Keratinocyte (primary cell): ENCODE measurements at regions not wholly inside any gene's neighbourhood (a gene's known extent, or its start where the extent isn't known, plus 50 kb on each side); places are given as distances from the start of the nearest gene placed in this dataset.
A peak's percentile ranks its signal among the peaks of the same experiment; 100 is the strongest.

Experiments
- DNase-seq: peaks from one replicate; pipeline ENCODE4 v3.0.0-alpha.2; 2011; ENCODE audit warnings: low read depth, missing footprints, low spot score
- FAIRE-seq: peaks from 2 replicates; lab custom pipeline; 2011; peaks lifted over from hg19 to GRCh38; lab: Jason Lieb, UNC
- H2AFZ ChIP-seq: 2 replicates; pipeline ENCODE4 v1.6.0; 2012; ENCODE audit warnings: low read length, control low read depth, inconsistent platforms; ENCODE audit not compliant: control insufficient read depth
- H3K27ac ChIP-seq: 2 replicates; pipeline ENCODE4 v1.5.1; 2011; ENCODE audit warnings: low read length; ENCODE audit not compliant: control insufficient read depth, insufficient read depth
- H3K27me3 ChIP-seq: 3 replicates; pipeline ENCODE4 v1.6.0; 2011; ENCODE audit warnings: low read length; ENCODE audit not compliant: control insufficient read depth, insufficient read depth; ENCODE audit errors: extremely low read depth
- H3K36me3 ChIP-seq, 2 experiments: 2 replicates in 1 of 2; 3 replicates in 1 of 2; pipeline ENCODE4 v1.5.1; 2011; ENCODE audit warnings: low read length in 2 of 2, mild to moderate bottlenecking in 1 of 2; ENCODE audit not compliant: control insufficient read depth in 2 of 2, insufficient read depth in 2 of 2; ENCODE audit errors: extremely low read depth in 1 of 2
- H3K4me1 ChIP-seq: 3 replicates; pipeline ENCODE4 v1.5.1; 2011; ENCODE audit warnings: low read length; ENCODE audit not compliant: control insufficient read depth, insufficient read depth; ENCODE audit errors: extremely low read depth
- H3K4me2 ChIP-seq: 3 replicates; pipeline ENCODE4 v1.6.0; 2011; ENCODE audit warnings: low read depth, low read length; ENCODE audit not compliant: control insufficient read depth, insufficient read depth; ENCODE audit errors: extremely low read depth
- H3K4me3 ChIP-seq, 3 experiments: fragments of 200-600 bp in 1 of 3; sonication (generic) in 1 of 3; 2 replicates in 2 of 3; 3 replicates in 1 of 3; pipeline ENCODE4 v1.5.1; 2011 to 2016; ENCODE audit warnings: low read length in 3 of 3, mild to moderate bottlenecking in 3 of 3, control low read depth in 2 of 3, inconsistent platforms in 1 of 3, low read depth in 1 of 3, mixed read lengths in 1 of 3, mixed run types in 1 of 3, moderate library complexity in 1 of 3; ENCODE audit not compliant: control insufficient read depth in 2 of 3, insufficient read depth in 2 of 3; ENCODE audit errors: extremely low read depth in 1 of 3
- H3K79me2 ChIP-seq: 2 replicates; pipeline ENCODE4 v1.6.0; 2012; ENCODE audit warnings: low read length; ENCODE audit not compliant: control insufficient read depth, insufficient read depth
- H3K9ac ChIP-seq: 3 replicates; pipeline ENCODE4 v1.6.0; 2011; ENCODE audit warnings: low read length; ENCODE audit not compliant: control insufficient read depth, insufficient read depth; ENCODE audit errors: extremely low read depth
- H3K9me1 ChIP-seq: 3 replicates; pipeline ENCODE4 v1.6.0; 2011; ENCODE audit warnings: low read length; ENCODE audit not compliant: control insufficient read depth, insufficient read depth; ENCODE audit errors: extremely low read depth
- H3K9me3 ChIP-seq: 2 replicates; pipeline ENCODE4 v1.5.1; 2012; ENCODE audit warnings: low read depth, low read length; ENCODE audit not compliant: control insufficient read depth
- H4K20me1 ChIP-seq: 3 replicates; pipeline ENCODE4 v1.6.0; 2011; ENCODE audit warnings: low read length; ENCODE audit not compliant: control insufficient read depth, insufficient read depth; ENCODE audit errors: extremely low read depth
- CTCF ChIP-seq, 3 experiments: IDR thresholded peaks in 1 of 3; conservative IDR thresholded peaks in 1 of 3; optimal IDR thresholded peaks in 1 of 3; 2 replicates in 2 of 3; 3 replicates in 1 of 3; pipeline versions ENCODE3 to v1.5.1; 2011; ENCODE audit warnings: low read length in 3 of 3, mild to moderate bottlenecking in 3 of 3, moderate library complexity in 2 of 3, control low read depth in 1 of 3, inconsistent platforms in 1 of 3; ENCODE audit not compliant: insufficient read depth in 2 of 3; ENCODE audit errors: extremely low read depth in 1 of 3
- EZH2 ChIP-seq: IDR thresholded peaks from one replicate; pipeline ENCODE4 v1.6.1; 2012; ENCODE audit warnings: inconsistent platforms, mild to moderate bottlenecking, low read length, moderate library complexity
- dilution Hi-C: fragments of 300-500 bp; cut with MboI; formaldehyde crosslinking; loops from one replicate; pipeline ENCODE4 v1.7.0; 2020; ENCODE audit warnings: low sequenced_read_pairs; ENCODE audit not compliant: extremely low pct_ligation_motif_present

DNA sequence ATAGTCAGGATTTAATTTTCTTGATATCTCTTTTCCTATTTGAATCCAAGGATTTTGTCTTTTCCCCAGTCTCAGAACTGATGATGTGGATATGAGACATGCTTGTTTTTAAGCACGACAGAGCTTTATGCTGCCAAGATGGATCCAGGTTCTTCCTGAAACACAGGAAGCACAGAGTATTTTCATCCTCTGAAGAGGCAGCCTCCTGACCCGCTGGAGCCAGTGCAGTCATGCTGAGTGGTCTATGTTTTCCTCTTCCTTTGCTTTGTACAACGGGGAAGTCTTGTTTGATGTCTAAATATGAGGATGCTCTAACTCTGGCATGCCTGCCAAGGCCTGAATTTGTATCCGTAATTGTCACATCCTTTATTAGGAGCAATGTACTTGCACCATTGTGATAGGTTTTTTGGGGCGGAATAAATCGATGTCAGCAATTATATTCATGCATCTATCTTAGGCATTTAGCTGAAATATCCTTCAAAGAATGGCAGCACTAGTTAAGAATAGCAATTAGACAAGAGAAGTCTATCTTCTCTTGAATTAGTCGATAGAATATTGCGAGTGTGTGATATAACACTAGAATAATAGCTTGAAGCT is 407.1 kb upstream of the JAG1 start:
- H3K27me3 ChIP-seq, result no peaks in the 10 kb centered on the region
- no peaks in the 10 kb centered on the region for H3K9me1 ChIP-seq
- DNase-seq (no peak), FAIRE-seq (peak; percentile 34)
- no peak overlapping the region for H2AFZ ChIP-seq
- no peak overlapping the region for H3K4me3 ChIP-seq
- no peaks in the 10 kb centered on the region for H3K79me2 ChIP-seq
- TF ChIP-seq EZH2 (no peak), CTCF (optimal IDR thresholded peaks at IDR 0.05 in 1 of 3, IDR thresholded peaks at IDR 0.05 in 1 of 3, conservative IDR thresholded peaks at IDR 0.05 in 1 of 3; ENCODE audit: extremely low read depth in 1 of 3, insufficient read depth in 2 of 3, low read length in 3 of 3) (no peak)
- H3K9ac ChIP-seq, result no peak overlapping the region
- no peak overlapping the region for H3K27ac ChIP-seq
- dilution Hi-C loops, result no loop called here
- H3K9me3 ChIP-seq, result no peaks in the 10 kb centered on the region
- no peaks in the 10 kb centered on the region for H4K20me1 ChIP-seq
- H3K4me2 ChIP-seq, result no peak overlapping the region
- H3K36me3 ChIP-seq, result no peaks in the 10 kb centered on the region
- no peaks in the 10 kb centered on the region for H3K4me1 ChIP-seq

DNA sequence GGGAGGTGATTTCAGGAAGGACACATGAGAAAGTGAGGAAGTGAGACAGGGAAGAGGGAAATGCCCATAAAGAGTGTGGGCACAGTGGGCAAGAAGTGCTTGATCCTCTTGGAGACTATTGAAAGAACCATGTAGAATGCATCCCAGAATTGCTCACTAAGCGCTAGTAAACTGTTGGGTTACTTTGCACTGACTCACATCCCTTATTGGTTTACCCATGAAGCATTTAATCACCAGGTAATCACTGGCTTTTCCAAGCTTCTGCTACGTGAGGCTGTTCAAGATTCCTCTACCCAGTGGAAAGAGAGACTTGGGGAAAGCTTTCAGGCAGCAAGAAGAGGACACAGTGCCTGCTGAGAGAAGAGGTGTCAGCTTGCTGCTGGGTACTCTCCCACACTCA is 410.0 kb upstream of the JAG1 start:
- Histone ChIP-seq H3K9me3 (no peaks in the 10 kb centered on the region), H3K27me3 (no peaks in the 10 kb centered on the region), H3K4me3 (no peak overlapping the region), H3K9me1 (no peaks in the 10 kb centered on the region), H3K36me3 (no peaks in the 10 kb centered on the region), H4K20me1 (no peaks in the 10 kb centered on the region), H3K27ac (no peak overlapping the region), H3K4me2 (no peak overlapping the region), H3K4me1 (no peaks in the 10 kb centered on the region), H3K79me2 (no peaks in the 10 kb centered on the region), H3K9ac (no peak overlapping the region), H2AFZ (peak overlapping the region; percentile 21)
- dilution Hi-C loops, result no loop called here
- no peak for TF ChIP-seq EZH2
- no peak for TF ChIP-seq CTCF (optimal IDR thresholded peaks at IDR 0.05 in 1 of 3, IDR thresholded peaks at IDR 0.05 in 1 of 3, conservative IDR thresholded peaks at IDR 0.05 in 1 of 3; ENCODE audit: extremely low read depth in 1 of 3, insufficient read depth in 2 of 3, low read length in 3 of 3)
- DNase-seq (no peak), FAIRE-seq (peak; percentile 26)
